ENCODE measurements at regions not wholly inside any gene's neighbourhood (a gene's known extent, or its start where the extent isn't known, plus 50 kb on each side); places are given as distances from the start of the nearest gene placed in this dataset.

DNA sequence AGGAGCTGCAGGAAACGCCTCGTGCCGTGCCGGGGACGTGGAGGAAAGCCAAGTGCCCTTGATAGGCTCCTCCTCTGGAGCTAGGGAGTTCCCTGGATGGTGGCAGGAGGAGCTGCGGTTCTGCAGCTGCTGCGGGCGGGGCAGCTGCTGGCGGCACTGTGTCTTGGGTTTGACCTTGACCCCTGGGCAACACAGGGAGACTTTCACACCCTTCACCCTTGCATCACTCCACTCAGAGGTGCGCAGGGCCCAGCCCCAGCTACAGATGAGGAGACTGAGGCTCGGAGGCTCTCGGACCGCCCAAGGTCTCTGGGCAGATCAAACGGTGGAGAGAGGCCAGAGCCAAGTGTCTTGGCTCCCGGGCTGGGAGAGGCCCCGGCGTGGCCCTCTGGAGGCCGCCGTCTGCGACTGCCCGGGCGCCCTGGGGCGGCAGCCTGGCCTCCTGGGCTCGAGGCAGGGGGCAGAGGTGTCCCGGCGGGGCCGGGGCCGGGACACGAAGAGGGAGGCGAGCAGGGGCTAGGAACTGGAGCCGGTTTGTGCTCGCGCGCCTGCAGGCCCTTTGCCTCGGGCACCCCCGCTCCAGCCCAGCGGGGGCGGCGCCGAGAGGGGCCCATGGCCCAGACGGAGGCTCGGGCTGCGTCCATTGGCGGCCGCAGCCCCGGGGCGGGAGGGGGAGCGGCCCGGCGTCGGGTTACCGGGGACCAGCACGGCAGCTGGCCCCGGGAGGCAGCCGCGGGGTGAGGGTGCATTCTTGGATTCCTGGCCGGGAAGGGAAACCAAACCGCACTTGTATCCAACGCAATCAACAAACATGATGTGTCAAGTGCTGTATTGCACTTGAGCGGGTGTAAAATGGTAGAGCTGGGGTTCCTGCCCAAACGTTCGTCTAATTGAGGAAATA, 129.6 kb upstream of the SLC1A4 start:
- DNase-seq, result peak; percentile 53

DNA sequence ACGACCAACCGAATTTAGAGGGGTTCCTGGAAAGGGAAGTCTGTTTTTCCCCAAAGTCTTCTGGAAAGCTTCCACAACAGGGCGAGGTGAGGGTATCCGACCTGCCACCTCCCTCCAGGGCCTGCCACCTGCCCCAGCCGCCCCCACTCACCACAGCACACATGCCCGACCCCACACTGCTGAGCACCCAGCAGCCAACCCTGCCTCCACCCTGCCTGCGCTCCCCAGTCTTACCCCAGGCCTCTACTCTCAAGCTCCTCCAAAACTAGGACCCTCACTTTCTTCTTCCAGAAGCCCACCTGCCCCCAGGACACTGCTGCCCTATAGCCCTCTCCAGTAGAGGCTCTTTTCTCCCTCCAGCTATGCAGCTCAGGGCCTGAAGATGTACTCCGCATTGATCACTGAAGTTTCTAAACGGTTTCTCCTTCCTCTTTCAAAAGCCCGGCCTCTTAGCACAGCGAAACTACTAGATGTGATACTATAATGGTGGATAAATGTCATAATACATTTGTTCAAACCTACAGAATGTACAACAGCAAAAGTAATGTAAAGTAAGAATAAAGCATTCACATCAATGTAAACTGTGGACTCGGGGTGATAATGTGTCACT, 128.8 kb upstream of the SLC1A4 start:
- no peak for DNase-seq

DNA sequence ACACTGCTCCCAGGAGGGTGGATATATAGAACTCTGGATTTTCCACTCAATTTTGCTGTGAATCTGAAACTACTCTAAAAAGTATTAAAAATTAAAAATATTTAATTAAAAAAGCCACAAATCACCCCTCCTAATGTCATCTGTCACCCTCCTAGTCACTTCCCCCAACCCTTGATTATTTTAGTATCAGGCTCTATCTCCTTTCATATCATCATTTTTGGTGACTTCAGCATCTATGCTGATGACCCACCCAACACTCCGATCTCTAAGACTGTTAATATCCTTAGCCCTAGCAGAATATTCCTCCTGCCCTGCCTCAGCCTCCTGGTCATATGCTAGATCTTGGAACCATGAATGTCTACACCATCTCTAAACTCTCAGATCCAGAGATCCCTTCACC, 128.3 kb upstream of the SLC1A4 start:
- no peak for DNase-seq

DNA sequence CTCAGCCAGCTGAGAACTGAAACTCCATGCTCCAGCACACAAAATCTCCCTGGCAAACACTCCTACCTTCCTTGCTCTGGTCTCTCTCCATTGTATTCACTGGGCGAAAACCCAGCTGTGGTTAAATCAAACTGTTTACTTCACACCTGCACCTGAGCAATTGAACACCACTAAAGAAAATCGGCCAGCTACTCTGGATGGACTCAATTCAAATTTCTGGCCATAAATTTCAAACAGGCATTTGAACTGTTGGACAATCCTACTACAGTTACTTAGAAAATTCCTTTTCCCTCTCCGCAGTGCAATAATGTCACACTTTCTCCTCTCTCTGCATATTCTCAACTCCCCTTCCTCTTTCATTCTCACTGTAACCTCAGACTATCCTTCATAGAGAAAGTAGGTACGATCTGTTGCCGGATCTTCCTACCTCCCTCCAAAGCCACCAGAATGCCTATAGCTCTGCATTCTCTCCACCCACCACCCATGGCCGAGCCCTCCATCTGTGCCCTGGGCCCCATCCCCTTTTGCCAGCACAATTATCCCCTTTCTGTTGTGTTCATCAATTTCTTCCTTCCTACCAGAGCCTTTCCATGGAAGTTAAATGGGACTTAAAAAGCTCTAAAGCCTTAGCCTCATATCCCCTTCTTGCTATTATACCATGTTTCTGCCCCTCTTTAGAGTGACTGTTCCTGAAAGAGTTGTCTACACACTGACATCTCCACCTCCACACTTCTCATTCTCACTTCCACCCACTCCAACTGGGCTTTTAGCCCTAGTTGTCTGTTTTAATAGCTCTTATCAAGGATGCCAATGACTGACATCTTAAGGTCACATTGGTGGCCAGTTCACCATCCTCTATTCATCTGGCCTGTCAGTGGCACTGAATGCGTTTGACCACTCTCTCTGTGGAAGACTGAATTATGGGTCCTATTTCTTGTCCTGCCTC, 127.5 kb upstream of the SLC1A4 start:
- no peak for DNase-seq

DNA sequence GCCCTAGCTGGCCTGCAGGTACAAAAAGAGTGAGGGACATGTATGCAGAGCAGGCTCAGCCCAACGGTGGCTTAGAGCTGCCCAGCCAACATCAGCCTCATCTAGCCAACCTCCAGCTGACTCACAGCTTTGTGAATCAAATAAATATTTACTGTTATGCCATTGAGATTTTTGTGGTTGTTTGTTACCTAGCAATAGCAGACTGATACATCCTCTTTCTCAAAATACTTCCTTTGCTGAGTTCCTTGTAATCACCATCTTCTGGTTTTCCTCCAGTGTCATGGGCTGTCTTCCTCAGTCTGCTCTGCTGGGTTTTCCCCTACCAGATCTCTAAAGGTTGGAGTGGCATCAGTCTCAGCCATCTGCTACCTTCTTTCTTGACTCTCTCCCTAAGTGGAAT, 126.6 kb upstream of the SLC1A4 start:
- DNase-seq, result no peak

DNA sequence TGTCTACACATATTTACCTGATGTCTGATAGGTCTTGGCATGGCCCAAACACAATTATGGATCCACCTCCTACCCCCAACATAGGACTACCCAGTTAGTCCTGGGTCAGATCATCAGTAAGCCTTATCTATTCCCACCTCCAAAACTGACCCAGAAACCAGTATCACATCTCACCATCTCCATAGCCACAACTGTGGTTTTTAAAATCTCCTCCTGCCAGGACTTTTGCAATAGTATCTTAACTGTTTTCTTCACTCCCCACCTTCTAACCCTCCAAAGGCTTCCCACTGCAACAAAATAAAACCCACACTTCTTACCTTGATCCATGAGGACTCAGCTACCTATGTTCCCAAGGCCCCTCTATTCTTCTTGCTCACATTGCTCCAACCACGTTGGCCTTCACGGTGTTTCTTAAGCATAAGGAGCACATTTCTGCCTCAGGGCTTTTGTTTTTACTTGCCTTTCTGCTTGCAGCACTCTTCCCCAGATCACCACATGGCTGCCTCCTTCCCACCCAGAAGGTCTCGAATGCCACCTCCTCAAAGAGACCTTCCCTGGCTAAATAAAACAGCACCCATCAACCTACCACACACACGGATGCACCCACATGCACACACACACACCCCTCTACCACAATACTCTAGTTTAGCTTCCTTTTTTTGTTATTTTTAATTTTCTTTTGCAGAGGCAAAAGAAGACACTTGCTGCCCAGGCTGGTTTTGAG, 125.9 kb upstream of the SLC1A4 start:
- no peak for DNase-seq

DNA sequence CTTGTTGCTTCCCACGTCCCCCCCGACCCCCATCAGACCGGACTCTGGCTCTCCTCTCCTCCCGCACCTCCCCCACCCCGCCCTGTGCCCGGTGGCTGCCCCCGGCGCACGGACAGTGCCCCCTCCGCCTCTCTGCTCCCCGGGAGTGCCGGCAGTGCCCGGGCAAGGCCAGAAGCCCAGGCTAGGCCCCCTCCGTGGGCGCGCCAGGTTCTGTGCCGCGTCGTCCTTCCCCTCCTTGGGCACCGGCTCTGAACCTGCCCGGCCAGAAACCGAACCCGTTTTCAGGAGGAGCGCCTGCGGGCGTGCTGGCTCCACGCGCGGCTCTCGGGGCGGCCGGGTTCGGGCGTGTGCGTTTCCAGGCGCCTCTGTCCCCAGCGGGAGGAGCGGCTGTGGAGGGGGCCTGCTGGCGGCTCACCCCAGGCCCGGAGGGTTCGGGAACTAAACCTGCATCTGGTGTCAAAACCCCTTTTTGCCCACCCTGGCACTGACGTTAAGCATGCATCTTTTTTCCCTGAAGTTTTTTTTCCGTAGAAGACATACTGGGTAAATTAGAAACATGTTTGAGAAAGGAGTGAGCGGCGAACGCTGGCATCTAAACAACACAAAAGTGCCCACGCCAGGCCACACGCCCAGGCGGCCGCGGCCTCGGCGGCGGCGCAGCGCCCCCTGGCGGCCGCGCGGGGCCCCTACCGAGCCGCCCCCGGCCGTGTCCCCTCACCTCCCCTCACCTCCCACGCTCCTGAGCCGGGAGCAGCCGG, 123.9 kb upstream of the SLC1A4 start:
- DNase-seq, result peak; percentile 43

DNA sequence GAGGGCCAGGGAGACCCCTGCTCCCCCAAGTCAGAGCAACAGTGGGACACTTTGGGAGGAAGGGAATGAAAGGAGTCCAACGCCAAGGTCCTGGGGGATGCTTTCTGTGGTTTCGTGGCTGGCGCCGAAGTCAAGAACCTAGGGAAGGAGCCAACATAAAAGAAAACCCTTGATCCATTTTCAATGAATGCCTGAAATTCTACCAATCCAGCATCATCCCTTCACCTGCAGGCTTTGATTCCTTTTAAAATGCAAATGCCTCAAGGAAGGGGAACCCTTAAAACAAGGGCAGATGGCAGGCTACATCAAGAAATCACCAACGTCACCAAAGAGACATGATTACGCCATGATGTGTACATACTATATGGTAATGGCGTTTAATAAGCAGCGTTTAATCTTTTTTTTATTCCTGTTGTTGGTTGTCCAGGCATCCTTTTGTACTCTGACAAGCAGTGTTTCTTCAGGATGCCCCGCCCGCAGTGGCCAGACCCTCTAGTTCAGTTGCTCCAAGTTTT, 123.3 kb upstream of the SLC1A4 start:
- no peak for DNase-seq

DNA sequence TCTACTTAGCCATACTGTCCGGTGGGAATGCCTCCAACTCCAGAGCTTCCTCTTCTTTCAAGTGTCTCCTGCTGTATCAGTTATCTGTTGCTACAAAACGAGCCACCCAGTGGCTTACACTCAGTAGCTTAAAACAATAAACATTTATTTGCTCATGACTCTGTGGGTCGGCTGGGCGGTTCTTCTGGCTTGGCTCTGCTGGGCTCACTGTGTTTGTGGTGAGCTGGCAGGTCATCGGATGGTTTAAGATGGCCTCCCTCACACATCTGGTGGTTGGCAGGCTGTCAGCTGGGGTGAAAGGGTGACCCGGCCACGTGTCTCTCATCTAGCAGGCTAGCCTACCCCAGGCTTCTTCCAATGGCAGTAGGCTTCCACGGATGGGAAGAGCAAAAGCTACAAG, 122.4 kb upstream of the SLC1A4 start:
- no peak for DNase-seq

DNA sequence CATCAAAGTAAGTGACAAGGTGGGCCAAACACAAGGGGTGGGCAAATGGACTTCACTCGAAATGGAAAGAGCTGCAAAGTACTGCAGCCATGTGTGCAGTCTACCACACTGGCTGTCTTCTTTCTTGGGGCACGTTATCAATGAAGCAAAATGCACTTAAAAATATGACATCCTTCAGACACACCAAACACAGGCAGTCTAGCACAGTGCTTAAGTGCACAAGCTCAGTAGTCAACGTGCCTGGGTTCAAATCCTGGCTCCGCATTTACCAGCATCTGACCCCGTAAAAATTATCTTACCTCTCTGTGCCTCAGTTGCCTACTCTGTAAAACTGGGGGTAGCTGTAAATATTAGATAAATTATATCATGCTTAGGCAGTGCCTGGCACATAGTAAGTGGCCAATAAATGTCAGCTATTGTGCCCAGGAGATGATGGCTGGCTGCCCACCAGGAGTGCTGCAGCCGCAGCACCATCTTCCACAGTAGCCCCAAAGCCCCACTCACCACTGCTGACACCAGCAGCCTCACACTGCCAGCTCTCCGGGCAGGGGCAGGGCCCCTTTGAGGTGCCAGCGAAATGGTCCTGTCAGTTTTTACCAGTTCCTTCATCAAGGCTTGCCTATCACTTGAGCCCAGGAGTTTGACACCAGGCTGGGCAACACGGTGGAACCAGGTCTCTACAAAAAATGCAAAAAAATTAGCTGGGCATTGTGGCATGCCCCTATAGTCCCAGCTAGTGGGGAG, 121.8 kb upstream of the SLC1A4 start:
- DNase-seq, result no peak

DNA sequence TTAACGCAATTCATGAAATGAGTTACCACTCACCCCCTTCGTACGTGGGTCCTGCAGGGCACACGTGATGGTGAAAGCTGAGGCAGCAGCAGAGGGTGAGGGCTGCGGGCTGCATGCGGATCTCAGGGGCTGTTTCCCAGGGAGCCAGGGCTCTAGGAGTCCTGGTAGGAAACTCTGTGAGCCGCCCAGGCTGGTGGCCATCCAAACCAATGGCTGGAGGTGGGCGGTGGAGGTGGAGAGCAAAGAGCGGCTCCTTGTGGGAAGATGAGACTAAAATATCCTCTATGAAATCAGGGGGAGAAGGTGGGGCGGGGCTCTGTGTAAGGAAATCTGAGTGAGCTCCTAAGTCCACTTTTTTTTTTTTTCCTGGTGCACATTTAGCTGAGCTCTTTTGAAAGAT, 120.1 kb upstream of the SLC1A4 start:
- DNase-seq, result no peak

DNA sequence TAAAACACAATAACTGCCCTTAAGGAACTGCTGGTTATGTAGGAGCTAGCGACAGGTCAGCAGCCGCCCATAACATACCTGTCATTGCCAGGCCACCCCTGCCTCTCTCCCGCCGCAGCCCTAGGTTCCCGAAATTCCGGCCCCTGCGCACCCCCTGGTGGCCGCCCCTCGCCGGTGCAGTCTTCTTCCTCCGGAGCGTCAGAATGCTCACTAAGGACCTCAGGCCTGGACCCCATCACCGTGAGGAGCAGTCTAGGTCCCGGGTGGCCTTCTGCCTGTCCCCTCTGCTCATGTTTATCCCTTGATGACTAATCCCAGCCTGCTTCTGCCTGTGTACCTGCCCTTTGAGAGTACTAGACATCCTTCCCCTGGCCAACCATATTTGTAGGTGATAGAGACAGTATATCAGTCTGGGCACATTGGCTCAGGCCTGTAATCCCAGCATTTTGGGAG, 115.7 kb upstream of the SLC1A4 start:
- DNase-seq, result peak; percentile 54

DNA sequence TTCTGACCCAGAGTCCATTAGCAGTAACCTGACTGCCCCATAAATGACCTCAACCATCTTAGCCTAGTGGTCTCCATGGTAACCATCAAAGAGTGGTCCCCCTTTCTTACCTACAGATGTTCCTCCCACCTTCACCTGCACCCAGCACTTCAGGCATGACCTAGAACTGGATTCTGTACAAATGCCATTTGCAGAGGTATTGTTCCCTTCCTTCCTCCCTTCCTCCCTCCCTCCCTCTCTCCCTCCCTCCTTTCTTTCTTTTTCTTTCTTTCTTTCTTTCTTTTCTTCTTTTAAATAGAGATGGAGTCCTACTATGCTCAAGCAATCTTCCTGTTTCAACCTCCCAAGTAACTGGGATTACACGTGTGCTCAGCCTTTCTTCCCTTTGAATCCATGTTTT, 114.6 kb upstream of the SLC1A4 start:
- no peak for DNase-seq

DNA sequence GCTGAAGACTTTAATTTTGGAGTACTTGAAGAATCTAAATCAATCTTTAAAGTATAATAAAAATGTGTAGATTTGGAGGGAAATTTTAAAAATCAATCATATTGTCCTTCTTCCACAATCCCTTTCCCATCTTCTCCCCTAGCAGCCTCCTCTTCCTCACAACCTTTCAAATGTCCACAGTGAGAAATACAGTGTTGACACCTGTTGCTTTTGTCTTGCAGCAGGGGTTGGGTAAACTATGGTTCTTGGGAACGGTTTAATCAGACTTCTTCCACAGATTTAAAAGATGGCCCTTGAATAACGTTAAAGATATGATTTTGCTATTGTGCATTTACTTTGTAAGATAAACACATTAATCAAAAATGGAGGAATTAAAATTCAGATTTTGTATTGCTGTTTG, 113.8 kb upstream of the SLC1A4 start:
- no peak for DNase-seq

DNA sequence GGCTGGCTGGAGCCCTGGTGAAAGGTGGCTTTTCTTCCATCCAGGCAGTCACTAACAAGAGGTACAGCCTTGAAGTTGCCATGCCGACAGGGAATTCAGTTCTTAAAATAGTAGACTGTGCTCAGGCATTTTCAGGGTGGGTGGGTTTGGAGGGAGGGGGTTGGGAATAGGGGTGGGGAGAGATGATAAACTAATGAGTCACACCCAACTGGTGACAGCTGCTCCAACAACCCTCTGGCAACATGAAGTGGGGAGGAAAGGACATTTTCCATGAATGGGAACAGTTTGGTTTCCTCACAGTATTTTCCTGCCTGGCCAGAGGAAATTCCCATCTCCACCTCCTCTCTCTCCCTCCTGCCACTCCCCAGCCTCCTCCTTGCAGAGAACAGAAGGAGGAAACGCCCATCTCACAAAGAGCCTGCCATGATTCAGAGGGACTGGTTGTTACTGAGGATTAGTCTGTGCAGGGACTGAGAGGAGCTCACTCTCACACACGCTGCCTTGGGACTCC, 113.0 kb upstream of the SLC1A4 start:
- no peak for DNase-seq

DNA sequence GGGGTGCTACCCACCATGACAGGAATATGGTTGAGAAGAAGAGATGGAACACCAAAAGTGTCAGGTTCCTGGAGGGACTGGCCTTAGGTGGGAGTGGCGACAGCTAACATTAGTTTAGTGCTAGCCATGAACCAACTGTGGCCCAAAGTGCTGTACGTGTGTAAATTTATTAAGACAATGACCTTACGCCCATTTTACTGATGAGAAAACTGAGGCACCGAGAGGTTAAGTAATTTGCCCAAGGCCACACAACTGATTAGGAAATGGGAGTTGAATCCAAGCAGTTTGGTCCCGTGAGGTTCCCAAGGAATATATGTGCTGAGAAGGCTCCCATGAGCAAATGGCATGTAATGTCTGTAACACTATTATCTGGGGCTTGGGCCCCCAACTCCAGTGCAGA, 109.5 kb upstream of the SLC1A4 start:
- DNase-seq, result no peak

DNA sequence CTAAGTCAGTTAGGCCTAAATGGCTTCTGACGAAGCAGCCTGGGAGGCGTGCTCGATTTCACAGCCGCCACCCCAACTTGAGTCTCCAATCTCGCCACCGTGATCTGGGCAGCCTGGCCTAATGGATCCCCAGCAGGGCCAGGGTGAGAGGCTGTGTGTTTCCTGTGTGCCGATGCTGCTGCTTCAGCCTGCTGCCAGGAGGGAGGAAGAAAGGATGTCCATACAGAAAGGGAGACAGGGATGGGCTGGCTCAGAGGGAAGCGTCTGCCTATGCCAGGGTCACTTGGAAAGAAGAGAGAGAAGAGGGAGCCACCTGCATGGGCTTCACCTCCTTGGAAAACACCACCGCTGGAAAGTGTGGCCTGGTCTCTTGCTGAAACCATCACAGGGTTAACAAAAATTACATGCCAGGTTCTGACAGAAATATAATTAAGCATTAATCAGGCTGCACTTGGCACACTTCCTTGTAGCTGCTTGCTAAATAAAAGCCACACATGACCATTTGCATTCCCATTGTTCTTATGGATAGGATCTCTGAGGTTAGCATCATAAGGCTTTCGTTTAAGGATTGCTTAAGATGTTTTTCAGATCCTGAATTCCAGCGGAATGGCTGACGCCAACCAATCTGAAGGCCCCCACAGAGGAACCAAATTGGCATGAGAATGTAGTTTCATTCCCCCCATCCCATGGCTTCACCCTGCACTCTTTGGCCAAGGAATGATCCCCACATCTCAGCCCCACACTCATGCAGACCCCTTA, 108.8 kb upstream of the SLC1A4 start:
- DNase-seq, result peak; percentile 77

DNA sequence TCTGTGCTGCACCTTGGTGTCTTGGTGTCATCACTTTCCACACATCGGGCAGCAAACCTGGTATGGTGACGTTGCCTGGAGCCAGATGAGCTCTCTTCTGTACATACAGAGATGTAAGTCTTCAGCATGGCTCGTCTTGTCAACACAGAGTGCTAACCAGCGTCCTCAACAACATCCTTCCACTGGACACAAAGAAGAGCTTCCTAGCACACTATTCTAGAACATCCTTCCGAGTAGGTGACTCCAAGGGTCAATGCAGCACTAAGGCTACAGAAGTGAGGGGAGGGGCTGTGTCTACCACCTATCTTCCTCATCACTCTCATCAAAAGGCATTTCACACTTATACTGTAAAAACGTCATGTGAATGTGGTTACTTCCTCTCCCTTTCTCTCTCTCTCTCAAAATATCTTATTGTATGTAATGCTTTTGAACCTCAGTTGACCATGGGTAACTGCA, 108.1 kb upstream of the SLC1A4 start:
- DNase-seq, result no peak

DNA sequence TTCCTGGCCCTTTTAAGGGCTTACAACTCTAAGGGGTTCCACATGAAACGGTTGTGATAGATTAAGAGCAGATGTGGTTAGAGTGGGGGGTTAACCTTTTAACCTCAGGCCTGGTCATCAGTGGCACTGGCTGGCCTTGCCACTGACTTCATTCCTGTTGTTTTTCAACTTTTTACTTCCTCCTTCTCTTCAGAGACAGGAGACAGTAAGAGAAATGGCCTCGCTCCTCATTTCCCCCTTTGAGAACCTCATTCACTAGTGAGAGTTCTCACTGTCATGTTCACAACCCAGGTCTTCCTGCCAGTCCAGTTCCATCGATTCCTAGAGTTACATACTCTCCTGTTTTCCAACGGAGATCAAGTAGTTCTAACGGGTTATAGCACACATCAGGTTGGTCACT, 101.6 kb upstream of the SLC1A4 start:
- no peak for DNase-seq

Data from COR-L47 (cell line).